IMR-90 (cell line): ENCODE measurements at regions not wholly inside any gene's neighbourhood (a gene's known extent, or its start where the extent isn't known, plus 50 kb on each side); places are given as distances from the start of the nearest gene placed in this dataset.

Experiments
- ATAC-seq: fragments of 200-7000 bp; cut with Tn5 transposase; 2 replicates; pipeline ENCODE4 v1.9.1; 2020; ENCODE audit warnings: low read depth, mild to moderate bottlenecking, moderate library complexity
- BruUV-seq: library from RNA; stranded (reverse); fragments of 400-500 nt; replicated peaks from 2 replicates; lab custom pipeline; 2021; lab: Mats Ljungman, UMichigan
- CTCF ChIA-PET: fragments of 300-600 bp; formaldehyde crosslinking; extraction: SDS; loops from one replicate; lab custom pipeline; 2021; ENCODE audit warnings: antibody characterized with exemption; lab: Yijun Ruan, JAX
- POLR2A ChIA-PET: fragments of 300-600 bp; sonication (Branson Sonifier 250); formaldehyde crosslinking; loops from one replicate; lab custom pipeline; 2022; ENCODE audit warnings: antibody characterized with exemption; ENCODE audit not compliant: unreplicated experiment; lab: Charles Lee
- DNase-seq: peaks from one replicate; pipeline ENCODE4 v3.0.0; 2013
- H2AFZ ChIP-seq: replicated peaks from 2 replicates; pipeline ENCODE3; 2013; ENCODE audit warnings: low read length, mild to moderate bottlenecking; ENCODE audit not compliant: poor library complexity
- H2AK5ac ChIP-seq: 2 replicates; pipeline ENCODE4 v1.6.1; 2013; ENCODE audit warnings: low read depth, low read length, inconsistent platforms
- H2AK9ac ChIP-seq: replicated peaks from 2 replicates; pipeline ENCODE3; 2013; ENCODE audit warnings: mild to moderate bottlenecking, low read depth, low read length, moderate library complexity; ENCODE audit not compliant: poor library complexity
- H2BK120ac ChIP-seq: 2 replicates; pipeline ENCODE4 v1.6.1; 2013; ENCODE audit warnings: low read depth, low read length, inconsistent platforms
- H2BK15ac ChIP-seq: 3 replicates; pipeline ENCODE4 v1.6.1; 2013; ENCODE audit warnings: low read depth, low read length, inconsistent platforms
- H2BK20ac ChIP-seq: 2 replicates; pipeline ENCODE4 v1.6.1; 2013; ENCODE audit warnings: low read depth, mild to moderate bottlenecking, inconsistent platforms, low read length, moderate library complexity
- H2BK5ac ChIP-seq: 2 replicates; pipeline ENCODE4 v1.6.1; 2013; ENCODE audit warnings: mild to moderate bottlenecking, low read depth, low read length, inconsistent platforms; ENCODE audit not compliant: poor library complexity, severe bottlenecking
- H3K14ac ChIP-seq: replicated peaks from 2 replicates; pipeline ENCODE4 v1.6.1; 2013; ENCODE audit warnings: low read depth, low read length, inconsistent platforms
- H3K18ac ChIP-seq: 2 replicates; pipeline ENCODE4 v1.6.1; 2013; ENCODE audit warnings: low read depth, low read length, control low read depth
- H3K23ac ChIP-seq: 2 replicates; pipeline ENCODE4 v1.6.1; 2013; ENCODE audit warnings: low read depth, low read length, inconsistent platforms
- H3K27ac ChIP-seq: 2 replicates; pipeline ENCODE4 v1.5.1; 2013; ENCODE audit warnings: mild to moderate bottlenecking, control low read depth, low read length; ENCODE audit not compliant: insufficient read depth
- H3K27me3 ChIP-seq: 2 replicates; pipeline ENCODE4 v1.6.1; 2013; ENCODE audit warnings: low read length; ENCODE audit not compliant: control insufficient read depth, insufficient read depth
- H3K36me3 ChIP-seq: 2 replicates; pipeline ENCODE4 v1.6.1; 2013; ENCODE audit warnings: low read length, mixed read lengths; ENCODE audit not compliant: control insufficient read depth, insufficient read depth
- H3K4ac ChIP-seq: 2 replicates; pipeline ENCODE4 v1.6.1; 2013; ENCODE audit warnings: low read depth, low read length, inconsistent platforms
- H3K4me1 ChIP-seq: 2 replicates; pipeline ENCODE4 v1.6.1; 2013; ENCODE audit warnings: low read length, mixed read lengths; ENCODE audit not compliant: control insufficient read depth, insufficient read depth
- H3K4me2 ChIP-seq: 2 replicates; pipeline ENCODE4 v1.6.1; 2013; ENCODE audit warnings: low read depth, mild to moderate bottlenecking, control low read depth, low read length, moderate library complexity
- H3K4me3 ChIP-seq: 2 replicates; pipeline ENCODE4 v1.5.1; 2013; ENCODE audit warnings: low read depth, mild to moderate bottlenecking, control low read depth, low read length, moderate library complexity; ENCODE audit not compliant: insufficient read depth
- H3K56ac ChIP-seq: 2 replicates; pipeline ENCODE4 v1.6.1; 2013; ENCODE audit warnings: low read length, inconsistent platforms; ENCODE audit not compliant: insufficient read depth; ENCODE audit errors: extremely low read depth
- H3K79me1 ChIP-seq, 2 experiments: 2 replicates each; pipeline ENCODE4 v1.6.1; 2013; ENCODE audit warnings: low read length in 2 of 2, inconsistent platforms in 1 of 2, low read depth in 1 of 2
- H3K9ac ChIP-seq: 2 replicates; pipeline ENCODE4 v1.6.1; 2013; ENCODE audit warnings: low read depth, low read length, control low read depth
- H3K9me1 ChIP-seq: 2 replicates; pipeline ENCODE4 v1.6.1; 2013; ENCODE audit warnings: low read length, inconsistent platforms; ENCODE audit not compliant: insufficient read depth
- H3K9me3 ChIP-seq: 2 replicates; pipeline ENCODE4 v1.6.1; 2013; ENCODE audit warnings: low read length; ENCODE audit not compliant: control insufficient read depth, insufficient read depth
- H4K20me1 ChIP-seq: 2 replicates; pipeline ENCODE4 v1.6.1; 2013; ENCODE audit warnings: low read length, inconsistent platforms; ENCODE audit not compliant: insufficient read depth
- H4K5ac ChIP-seq: 2 replicates; pipeline ENCODE4 v1.6.1; 2013; ENCODE audit warnings: mild to moderate bottlenecking, low read depth, low read length, control low read depth
- H4K8ac ChIP-seq, 2 experiments: 2 replicates each; pipeline ENCODE4 v1.6.1; 2013; ENCODE audit warnings: low read depth in 2 of 2, low read length in 2 of 2, control low read depth in 1 of 2, inconsistent platforms in 1 of 2
- H4K91ac ChIP-seq: 2 replicates; pipeline ENCODE4 v1.6.1; 2013; ENCODE audit warnings: low read depth, low read length, inconsistent platforms; ENCODE audit not compliant: insufficient read depth
- BHLHE40 ChIP-seq: fragments of 150-350 bp; IDR thresholded peaks from 2 replicates; pipeline ENCODE4 v1.6.1; 2016; ENCODE audit warnings: mild to moderate bottlenecking, low read depth, low read length
- CEBPB ChIP-seq: IDR thresholded peaks from 2 replicates; pipeline ENCODE4 v1.6.1; 2012; ENCODE audit warnings: low read depth, low read length, improper control_type of control experiment
- CHD1 ChIP-seq: IDR thresholded peaks from 2 replicates; pipeline ENCODE4 v1.6.1; 2012; ENCODE audit warnings: low read depth, low read length, improper control_type of control experiment
- CTCF ChIP-seq: conservative IDR thresholded peaks from 2 replicates; pipeline ENCODE4 v1.5.1; 2012; ENCODE audit warnings: mild to moderate bottlenecking, low read depth, low read length, improper control_type of control experiment
- ELK1 ChIP-seq: fragments of 150-350 bp; IDR thresholded peaks from 2 replicates; pipeline ENCODE4 v1.6.1; 2016; ENCODE audit warnings: low read depth, mild to moderate bottlenecking, low read length, moderate library complexity, borderline replicate concordance
- FOS ChIP-seq: fragments of 150-350 bp; IDR thresholded peaks from 2 replicates; pipeline ENCODE4 v1.6.1; 2016; ENCODE audit warnings: low read depth, low read length
- MAFK ChIP-seq: IDR thresholded peaks from 2 replicates; pipeline ENCODE4 v1.6.1; 2012; ENCODE audit warnings: low read depth, low read length, improper control_type of control experiment
- MAZ ChIP-seq: IDR thresholded peaks from 2 replicates; pipeline ENCODE4 v1.6.1; 2012; ENCODE audit warnings: low read depth, mild to moderate bottlenecking, low read length, improper control_type of control experiment, moderate library complexity, borderline replicate concordance
- MXI1 ChIP-seq: IDR thresholded peaks from 2 replicates; pipeline ENCODE4 v1.6.1; 2012; ENCODE audit warnings: low read depth, mild to moderate bottlenecking, low read length, moderate library complexity, borderline replicate concordance
- NFE2L2 ChIP-seq: fragments of 150-350 bp; IDR thresholded peaks from 2 replicates; pipeline ENCODE4 v1.6.1; 2016; ENCODE audit warnings: low read depth, mild to moderate bottlenecking, low read length
- POLR2A ChIP-seq: IDR thresholded peaks from 2 replicates; pipeline ENCODE4 v1.6.1; 2012; ENCODE audit warnings: mild to moderate bottlenecking, low read depth, low read length
- RAD21 ChIP-seq: IDR thresholded peaks from 2 replicates; pipeline ENCODE4 v1.6.1; 2012; ENCODE audit warnings: low read length, improper control_type of control experiment
- RCOR1 ChIP-seq: IDR thresholded peaks from 2 replicates; pipeline ENCODE4 v1.6.1; 2012; ENCODE audit warnings: mild to moderate bottlenecking, low read length, improper control_type of control experiment; ENCODE audit not compliant: insufficient replicate concordance
- RFX5 ChIP-seq: IDR thresholded peaks from 2 replicates; pipeline ENCODE4 v1.8.0; 2012; ENCODE audit warnings: low read depth, mild to moderate bottlenecking, low read length, moderate library complexity
- SMC3 ChIP-seq: fragments of 150-350 bp; IDR thresholded peaks from 2 replicates; pipeline ENCODE4 v1.6.1; 2016; ENCODE audit warnings: low read depth, mild to moderate bottlenecking, antibody characterized with exemption, low read length, moderate library complexity
- WGBS, 2 experiments: methylation state at CpG; one replicate each; pipeline versions ENCODE4 v1.1.5 to v1.1.7; 2013; ENCODE audit warnings: missing lambda C conversion rate in 2 of 2; ENCODE audit not compliant: insufficient read length in 1 of 2; ENCODE audit errors: extremely low coverage in 2 of 2; 5-methylcytosine and 5-hydroxymethylcytosine counted together
- dilution Hi-C: fragments of 300-500 bp; cut with HindIII; formaldehyde crosslinking; loops from one replicate; pipeline ENCODE4 v1.14.3; 2018; ENCODE audit warnings: low sequenced_read_pairs; ENCODE audit not compliant: unreplicated experiment
- in situ Hi-C: fragments of 300-500 bp; cut with MboI; formaldehyde crosslinking; loops from 3 replicates; pipeline ENCODE4 v1.14.3; 2019; ENCODE audit warnings: low sequenced_read_pairs, inconsistent platforms, mixed read lengths
- intact Hi-C: fragments of 100-400 bp; cut with micrococcal nuclease; formaldehyde crosslinking; loops from 2 replicates; pipeline ENCODE4 v1.10.0; 2022
- TF ChIP-seq, protein P1 (sequence below): fragments of 150-350 bp; IDR thresholded peaks from 2 replicates; pipeline ENCODE4 v1.6.1; 2017; ENCODE audit warnings: mild to moderate bottlenecking, antibody characterized with exemption, low read length, low read depth

- Histone ChIP-seq H3K4me3 (no peak overlapping the region), H3K23ac (no peak overlapping the region), H2BK15ac (no peak overlapping the region), H3K4ac (no peak overlapping the region), H3K9ac (no peak overlapping the region), H4K5ac (no peak overlapping the region), H3K14ac (no peak overlapping the region), H4K20me1 (no peaks in the 10 kb centered on the region), H3K9me1 (no peaks in the 10 kb centered on the region), H2AK5ac (no peak overlapping the region), H3K4me1 (no peaks in the 10 kb centered on the region), H3K9me3 (no peaks in the 10 kb centered on the region), H2BK120ac (no peak overlapping the region), H3K56ac (no peak overlapping the region), H4K91ac (no peak overlapping the region), H3K18ac (no peak overlapping the region), H3K27ac (no peak overlapping the region), H2BK20ac (no peak overlapping the region), H2AK9ac (no peak overlapping the region), H3K27me3 (no peaks in the 10 kb centered on the region), H3K79me1 (no peaks in the 10 kb centered on the region), H2AFZ (no peak overlapping the region), H2BK5ac (no peak overlapping the region), H3K4me2 (no peak overlapping the region), H3K36me3 (no peaks in the 10 kb centered on the region), H4K8ac (no peak overlapping the region)
- TF ChIP-seq FOS (no peak), MAFK (no peak), RFX5 (no peak), CTCF (no peak), RCOR1 (no peak), POLR2A (no peak), BHLHE40 (no peak), RAD21 (no peak), MXI1 (no peak), SMC3 (no peak), CHD1 (no peak), CEBPB (no peak), NFE2L2 (no peak), MAZ (no peak), ELK1 (no peak)
- TF ChIP-seq, protein P1, sequence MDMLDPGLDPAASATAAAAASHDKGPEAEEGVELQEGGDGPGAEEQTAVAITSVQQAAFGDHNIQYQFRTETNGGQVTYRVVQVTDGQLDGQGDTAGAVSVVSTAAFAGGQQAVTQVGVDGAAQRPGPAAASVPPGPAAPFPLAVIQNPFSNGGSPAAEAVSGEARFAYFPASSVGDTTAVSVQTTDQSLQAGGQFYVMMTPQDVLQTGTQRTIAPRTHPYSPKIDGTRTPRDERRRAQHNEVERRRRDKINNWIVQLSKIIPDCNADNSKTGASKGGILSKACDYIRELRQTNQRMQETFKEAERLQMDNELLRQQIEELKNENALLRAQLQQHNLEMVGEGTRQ: no peak
- no peak for ATAC-seq
- dilution Hi-C loops: no loop called here
- no TSS peak for BruUV-seq
- DNase-seq: no peak
- in situ Hi-C loops: no loop called here
- WGBS, 2 experiments: no CpG with 5 or more reads among the region's 2 CpGs
- ChIA-PET POLR2A (no interaction called here), CTCF (no interaction called here)
- intact Hi-C loops: no loop called here
Observed at GRCh38 chr5:66477596-66477995, 118.6 kb upstream of the MAST4 start.
